ENCODE measurements at regions not wholly inside any gene's neighbourhood (a gene's known extent, or its start where the extent isn't known, plus 50 kb on each side); places are given as distances from the start of the nearest gene placed in this dataset.

DNA sequence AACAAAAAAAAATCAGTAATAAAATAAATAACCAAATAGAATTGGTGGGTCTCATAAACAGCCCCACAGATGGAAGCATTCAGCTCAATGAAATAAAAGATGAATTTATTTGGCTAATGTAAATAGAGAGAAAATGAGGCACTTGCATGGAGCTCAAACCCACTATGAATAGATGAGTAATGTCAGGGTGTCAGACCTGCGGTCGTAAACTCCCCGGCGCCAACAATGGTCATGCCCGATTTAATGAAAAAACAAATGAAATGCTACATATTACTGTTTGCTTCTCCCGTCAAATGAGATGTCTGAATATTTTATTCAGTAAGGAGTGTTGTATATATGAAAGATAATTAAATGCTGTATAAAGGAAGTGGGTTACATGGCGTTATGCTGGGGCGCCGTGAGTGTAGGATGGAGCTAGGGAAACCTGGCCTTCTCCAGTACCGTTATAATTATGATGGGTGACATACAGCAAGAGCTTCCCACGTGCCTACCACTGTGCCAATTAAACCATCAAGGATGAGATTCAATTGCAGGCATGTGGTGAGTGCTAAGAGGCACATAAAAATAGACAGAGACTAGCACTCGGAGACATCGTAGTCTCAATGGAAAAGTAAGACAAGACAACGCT lies 648.1 kb downstream of the BCL11B start:
- no peak for DNase-seq (ENCODE audit: low read depth)

DNA sequence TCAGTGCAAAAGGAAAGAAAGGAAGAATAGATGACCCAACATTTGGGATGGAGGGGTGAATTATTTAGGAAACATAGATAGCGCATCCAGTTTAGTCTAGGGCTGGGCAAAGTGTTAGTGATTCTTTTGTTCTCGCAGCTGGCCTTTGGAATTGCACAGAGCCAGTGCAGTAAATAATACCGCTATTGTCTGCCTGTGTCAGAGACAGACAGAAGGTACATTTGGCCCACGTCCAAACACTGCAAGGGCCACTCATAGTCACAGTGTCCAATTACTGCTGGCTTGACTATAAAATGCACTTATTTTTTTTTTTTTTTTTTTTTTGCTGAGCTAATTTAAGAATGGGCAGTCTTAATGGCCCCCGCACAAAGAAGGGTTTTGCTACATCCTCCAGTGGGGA lies 638.6 kb downstream of the BCL11B start:
- no peak for DNase-seq (ENCODE audit: low read depth)

DNA sequence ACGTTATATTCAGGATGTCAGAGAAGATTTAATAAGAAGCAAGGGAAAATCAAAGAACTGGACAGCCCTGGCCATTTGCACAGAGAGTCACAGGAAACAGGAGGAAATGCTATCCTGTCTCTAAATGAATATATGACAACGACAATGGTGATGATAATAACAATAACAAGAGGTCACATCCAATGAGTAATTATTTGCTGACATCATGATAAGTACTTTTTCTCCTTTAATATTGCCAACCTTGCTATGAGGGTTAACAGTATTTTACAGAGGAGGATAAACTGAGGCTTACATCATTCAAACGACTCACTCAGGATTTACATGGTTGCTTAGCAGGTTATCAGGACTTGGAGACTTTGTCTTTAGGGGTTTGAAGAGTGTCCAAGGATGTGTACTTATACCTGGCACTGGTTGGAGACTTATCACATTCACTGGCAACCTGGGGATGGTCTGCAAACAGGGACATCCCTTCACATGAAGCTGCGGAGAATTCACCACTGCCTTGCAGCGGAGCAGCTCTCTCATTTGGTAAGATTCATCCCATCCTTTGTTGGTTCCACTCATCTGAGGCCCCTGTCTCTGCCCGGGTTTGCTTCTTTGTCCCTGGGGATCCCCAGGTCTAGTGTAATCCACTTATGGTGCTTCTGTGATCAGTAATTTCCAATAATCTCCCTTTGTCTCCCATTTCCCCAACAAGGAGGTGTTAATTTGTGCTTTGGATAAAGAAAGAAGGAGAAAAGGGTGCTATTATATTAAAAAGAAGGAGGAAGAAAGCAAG lies 637.8 kb downstream of the BCL11B start:
- DNase-seq (ENCODE audit: low read depth), result no peak

DNA sequence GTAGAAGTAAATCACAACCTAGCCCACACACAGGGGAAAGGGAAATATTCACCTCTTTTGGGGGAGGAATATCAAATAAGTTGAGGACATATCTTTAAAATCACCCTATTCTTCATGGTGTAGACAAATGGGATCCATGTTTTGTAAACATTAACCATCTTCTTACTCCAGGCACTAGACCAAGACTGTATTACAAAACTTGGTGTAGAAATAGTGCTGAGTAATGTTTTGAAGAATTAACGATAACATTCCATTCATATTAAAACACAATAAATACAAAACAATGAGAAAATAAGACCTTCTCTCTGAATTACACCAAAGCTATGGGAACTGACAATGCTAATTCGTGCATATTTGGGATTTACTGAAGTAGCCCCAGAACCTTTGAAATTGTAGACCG lies 633.6 kb downstream of the BCL11B start:
- no peak for DNase-seq (ENCODE audit: low read depth)

DNA sequence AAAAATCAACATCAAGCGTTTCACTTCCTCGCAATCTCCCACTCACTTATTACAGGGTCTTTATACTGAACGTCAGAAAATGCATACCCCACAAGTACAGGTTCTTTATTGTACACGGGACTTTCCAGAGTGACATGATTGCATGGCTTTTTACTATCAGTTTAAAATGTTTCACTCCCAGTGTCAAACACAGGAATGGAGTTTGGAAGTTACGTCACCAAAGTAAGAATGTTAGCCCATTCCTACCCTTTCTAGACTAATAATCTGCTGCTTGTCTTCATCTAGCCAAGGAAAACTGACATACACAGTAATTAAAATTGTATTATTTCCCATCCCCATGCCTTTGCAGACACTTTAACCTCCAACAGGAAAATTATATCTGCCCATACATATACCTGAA lies 624.2 kb downstream of the BCL11B start:
- no peak for DNase-seq (ENCODE audit: low read depth)

DNA sequence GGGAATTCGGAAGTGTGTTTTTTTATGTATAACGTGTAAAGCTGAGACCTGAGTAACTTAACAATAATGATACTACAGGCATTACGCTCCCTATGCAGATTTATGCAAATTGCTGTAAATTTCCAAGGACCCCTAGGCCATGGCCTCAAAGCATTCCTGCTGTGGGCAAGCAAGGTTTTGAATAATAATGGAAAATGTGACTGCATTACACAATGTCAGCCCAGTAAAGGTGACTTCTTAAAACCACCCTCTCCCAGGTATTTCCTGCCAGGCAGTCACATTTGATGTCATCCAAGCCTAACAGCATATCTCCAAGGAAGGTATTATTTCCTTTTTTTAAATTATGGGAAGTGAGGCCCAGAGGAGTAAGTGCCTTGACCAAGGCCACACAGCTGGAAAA lies 621.0 kb downstream of the BCL11B start:
- no peak for DNase-seq (ENCODE audit: low read depth)

DNA sequence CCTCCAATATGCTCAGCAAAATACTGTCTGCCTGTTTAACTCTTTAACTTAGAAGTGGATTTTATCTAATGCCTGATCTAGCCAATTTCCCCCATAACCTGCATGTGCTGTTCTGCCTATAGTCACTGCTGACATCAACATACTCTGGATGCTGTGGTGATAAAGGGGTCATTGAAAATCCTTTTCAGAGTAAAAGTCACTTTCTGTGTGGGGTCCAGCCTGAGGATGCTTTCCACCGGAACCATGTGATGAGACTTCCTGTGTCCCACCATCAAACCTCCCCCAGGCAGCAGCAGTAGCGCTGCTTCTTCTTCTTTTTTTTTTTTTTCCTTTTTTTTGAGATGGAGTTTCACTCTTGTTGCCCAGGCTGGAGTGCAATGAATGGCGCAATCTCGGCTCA lies 607.0 kb downstream of the BCL11B start:
- DNase-seq (ENCODE audit: low read depth), result no peak

DNA sequence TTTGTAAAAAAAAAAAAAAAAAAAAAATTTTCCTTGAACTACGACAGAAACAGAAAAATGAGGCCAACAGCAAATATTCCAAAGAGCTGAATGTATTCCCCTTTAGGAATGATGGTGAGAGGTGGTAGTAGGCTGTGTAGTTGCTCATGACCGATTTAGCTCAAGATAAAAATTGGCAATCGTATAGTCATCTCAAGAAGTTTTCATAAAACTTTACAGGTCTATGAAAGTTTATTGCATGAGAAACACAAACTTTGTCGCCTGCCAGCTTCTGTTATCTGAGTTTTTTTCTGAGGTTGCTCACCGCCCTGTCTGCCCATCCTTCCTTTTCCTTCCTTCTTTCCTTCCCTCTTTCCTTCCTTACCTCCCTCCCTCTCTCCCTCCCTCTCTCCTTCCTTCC lies 605.5 kb downstream of the BCL11B start:
- no peak for DNase-seq (ENCODE audit: low read depth)

DNA sequence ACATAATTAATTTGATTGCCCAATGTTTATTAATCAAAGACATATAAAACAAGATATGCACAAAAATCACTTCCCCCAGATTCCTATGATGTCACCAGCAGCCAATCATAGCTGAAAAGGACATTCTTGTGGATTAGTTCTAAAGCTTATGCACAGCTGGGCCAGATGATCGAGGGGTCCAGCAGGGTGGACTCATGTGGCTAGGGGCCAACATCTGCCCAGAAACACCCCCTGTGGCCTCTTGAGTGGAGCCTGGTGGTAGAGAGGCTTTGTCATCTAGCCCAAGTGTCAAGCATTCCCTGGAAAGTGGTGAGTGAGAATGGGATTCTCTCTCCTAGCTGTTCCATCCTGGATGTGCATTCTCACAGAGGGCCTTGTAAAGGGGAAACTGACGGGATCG lies 590.0 kb downstream of the BCL11B start:
- DNase-seq (ENCODE audit: low read depth), result no peak

DNA sequence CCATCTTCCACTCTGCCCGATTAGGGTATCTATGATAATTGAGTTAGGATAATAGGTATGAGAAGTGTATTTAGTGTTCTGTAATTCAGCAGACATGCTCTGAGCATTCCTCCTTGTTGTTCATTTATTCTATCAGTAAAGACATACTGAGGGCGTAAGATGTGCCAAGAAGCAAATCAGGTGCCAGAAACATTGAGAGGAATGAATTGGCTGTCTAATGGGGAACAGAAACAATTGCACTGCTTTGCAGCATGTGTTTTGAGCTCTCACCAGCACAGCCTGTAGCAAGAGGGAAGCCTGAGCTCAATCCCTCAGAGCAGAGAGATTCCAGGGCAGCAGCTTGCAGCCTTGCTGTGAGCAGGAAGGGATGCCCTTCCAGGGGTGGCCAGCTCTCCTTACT lies 589.3 kb downstream of the BCL11B start:
- DNase-seq (ENCODE audit: low read depth), result no peak

DNA sequence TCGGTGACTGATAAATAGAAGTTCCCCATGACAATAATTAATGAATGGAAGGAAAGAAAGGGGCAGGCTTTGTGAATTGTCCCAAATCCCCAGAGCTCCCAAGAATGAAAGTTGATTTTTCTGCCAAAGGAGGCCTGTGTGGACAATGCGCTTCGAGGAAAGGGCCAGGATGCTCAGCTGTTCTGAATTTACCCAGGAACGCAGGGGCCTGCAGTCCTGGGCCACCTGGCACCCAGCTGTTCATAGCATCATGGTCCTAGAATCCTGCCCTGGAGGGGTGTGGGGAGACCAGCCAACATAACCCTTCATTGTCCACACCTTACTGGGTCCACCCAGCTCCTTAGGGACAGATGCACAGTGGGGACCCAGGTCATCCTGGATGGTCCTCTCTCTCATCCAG lies 587.5 kb downstream of the BCL11B start:
- DNase-seq (ENCODE audit: low read depth), result no peak

DNA sequence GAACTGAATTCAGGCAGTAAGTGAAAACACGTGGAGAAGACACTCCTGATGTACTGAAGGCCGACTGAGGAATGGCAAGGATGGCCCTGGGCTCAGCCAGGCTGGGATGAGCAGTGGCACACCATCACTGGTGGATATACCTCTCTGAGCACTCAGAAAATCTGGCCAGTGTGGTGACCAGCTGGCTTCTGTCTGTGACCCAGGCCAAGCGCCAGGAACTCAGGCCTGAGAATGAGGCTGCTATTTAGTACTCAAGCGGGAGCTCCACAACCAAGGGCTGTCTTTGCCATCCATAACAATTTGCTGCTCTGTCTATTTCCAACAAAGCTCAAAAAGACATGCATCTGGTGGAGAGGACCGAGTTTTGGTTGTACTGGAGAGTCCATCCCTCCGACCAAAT lies 586.3 kb downstream of the BCL11B start:
- DNase-seq (ENCODE audit: low read depth), result no peak

DNA sequence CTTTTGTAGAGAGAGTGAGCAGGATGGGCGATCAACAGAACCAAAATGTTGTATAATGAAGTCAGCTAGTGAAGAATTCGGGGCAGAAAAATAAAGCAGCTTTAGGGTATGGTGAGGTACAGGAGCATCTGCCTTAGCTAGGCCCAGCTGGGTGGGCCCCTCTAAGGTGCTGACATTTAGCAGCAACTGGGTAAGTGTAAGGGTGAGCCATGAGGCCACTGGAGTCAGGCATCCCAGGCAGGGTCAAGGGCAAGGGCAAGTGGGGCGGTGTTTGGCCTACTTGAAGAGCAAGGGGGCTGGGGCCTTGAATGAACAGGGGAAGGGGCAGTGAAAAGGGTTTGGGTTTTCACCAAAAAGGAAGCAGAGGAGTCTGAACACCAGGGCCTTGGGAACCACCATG lies 583.6 kb downstream of the BCL11B start:
- DNase-seq (ENCODE audit: low read depth), result no peak

DNA sequence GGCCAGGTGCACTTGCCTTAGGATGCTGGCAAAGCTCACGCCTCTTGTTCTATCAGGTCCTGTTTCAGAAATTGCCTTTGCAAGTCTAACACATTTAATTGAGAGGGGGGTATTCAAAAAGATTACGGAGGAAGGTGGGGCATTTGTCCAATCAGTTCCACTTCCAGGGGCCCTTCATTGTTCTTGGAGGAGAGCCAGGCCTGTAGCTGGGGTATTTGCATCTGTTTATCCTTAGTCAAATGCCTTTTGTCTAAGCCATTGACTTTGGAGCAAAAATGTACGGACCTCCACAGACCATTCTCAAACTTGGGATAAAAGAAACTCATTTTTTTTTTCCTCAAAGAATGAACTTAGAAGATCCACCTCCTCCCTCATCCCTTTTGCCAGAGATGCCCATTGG lies 582.0 kb downstream of the BCL11B start:
- DNase-seq (ENCODE audit: low read depth), result no peak

DNA sequence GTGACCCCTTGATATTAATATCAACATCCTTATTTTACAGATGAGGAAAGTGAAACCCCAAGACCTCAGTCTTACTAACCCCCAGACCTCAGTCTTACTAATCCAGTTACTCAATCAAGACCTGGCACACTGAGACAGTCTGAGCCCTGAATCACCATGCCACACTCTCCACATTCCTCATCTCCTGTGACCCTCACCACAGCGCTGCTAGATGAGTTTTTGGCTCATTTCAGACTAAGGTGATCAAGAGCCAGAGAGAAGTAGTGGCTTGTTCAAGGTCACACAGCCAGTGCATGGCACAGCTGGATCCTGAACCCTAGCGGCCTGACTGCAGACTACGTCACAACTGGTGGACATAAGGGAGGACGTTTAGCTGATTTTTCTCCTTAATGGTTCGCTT lies 579.2 kb downstream of the BCL11B start:
- DNase-seq (ENCODE audit: low read depth), result no peak

DNA sequence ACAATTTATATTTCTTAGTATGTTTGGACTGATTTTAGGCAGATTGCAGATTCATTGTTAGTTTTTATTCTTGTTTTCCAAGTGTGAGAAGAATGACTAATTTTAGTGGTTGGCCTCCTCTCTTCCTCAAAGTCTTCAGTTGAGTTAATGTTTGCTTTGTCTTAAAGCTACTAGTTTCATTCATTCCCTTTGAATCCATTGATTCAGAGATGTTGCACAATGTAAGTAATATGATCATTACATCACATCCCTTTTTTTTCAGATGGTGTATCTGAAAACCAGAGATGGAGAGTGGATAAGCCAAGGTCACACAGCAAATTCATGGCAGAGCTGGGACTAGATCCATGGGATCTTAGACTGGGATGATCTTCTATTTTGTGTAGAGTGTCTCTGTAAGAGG lies 577.5 kb downstream of the BCL11B start:
- DNase-seq (ENCODE audit: low read depth), result no peak

DNA sequence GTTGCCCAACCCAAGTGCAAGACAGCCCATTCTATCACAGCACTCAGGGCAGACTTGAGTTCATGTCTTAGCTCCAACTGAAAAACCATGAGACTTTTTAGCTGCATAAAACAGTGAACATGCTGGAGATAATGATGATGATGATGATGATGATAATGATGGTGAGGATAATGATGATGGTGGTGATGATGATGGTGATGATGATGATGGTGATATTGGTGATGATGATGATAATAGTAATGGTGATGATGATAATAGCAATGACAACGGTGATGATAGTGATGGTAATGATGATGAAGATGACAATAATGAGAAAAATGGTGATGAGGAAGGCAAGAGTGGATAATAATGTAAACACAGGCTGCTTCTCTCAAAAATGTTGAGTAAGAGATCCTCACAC lies 576.2 kb downstream of the BCL11B start:
- DNase-seq (ENCODE audit: low read depth), result no peak

DNA sequence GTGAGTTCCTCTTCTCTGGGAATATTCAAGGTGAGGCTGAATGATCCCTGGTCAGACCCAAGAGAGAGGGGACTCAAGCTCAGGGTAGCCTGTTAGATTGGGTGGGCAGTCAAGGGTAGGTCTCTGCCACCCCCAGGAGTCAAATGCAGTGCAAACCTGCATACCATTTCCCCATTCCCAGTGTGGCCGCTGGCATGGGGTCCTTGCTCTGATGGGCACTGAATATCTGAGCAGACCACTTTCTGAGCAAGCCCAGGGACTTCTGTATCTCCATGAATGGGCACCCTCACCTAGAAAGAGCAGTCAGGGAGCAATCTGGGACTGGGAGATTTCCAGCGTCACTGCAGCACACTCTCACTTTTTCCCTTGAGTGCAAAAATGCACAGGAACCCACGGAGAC lies 573.7 kb downstream of the BCL11B start:
- DNase-seq (ENCODE audit: low read depth), result no peak

DNA sequence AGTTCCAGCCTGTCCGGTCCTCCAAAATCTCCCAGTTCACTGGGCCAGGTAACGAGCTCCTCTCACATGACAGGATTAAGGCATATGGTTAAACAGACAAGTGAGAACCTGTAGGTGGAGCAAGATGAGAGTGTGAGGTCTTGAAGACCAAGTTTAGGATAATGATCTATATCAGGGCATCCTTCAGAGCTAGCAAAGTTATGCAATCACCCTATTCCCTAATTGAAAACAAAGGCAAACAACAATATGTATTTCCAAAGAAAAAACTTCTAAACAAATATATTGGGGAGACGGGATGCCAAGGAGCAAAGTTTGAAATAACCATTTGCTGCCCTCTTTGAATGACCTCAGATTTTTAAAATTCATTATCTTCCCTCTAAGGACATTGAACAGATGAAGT lies 571.2 kb downstream of the BCL11B start:
- no peak for DNase-seq (ENCODE audit: low read depth)

DNA sequence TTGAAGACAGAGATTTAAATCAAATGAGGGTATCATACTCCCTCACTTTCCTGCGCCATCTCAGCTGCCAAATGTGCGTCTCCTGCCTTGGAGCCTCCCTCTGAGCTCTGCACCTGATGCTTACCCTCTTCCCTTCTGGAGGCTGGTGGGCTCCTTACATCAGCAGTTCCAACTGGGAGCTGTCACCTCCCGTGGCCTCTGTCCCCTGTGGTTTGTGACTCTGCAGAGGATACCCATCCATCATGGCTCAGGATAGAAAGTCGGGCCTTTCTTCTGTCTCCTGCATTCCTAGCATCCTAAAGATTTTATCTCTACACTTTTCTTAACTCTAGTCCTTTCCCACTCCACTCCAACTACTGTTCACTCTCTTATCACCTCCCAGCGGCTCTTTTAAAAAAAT lies 570.6 kb downstream of the BCL11B start:
- DNase-seq (ENCODE audit: low read depth), result no peak

DNA sequence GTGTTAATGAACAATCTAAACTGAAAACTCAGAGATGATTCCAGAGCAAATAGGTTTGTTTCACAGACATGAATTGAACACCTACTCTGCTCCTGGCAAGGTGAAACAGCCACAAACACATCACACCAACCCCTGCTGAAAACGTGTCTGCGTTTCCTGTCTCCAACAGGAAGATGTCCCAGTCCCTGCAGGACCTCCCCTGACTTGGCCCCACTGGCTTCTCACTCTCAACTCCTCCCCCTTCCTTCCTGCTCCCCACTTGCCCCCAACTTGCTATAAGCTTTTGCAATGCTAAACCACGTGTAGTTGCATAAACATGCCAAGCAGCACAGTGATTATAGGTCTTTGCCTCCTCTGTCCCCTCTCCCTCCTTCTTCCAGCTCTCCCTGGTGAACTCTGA lies 567.6 kb downstream of the BCL11B start:
- no peak for DNase-seq (ENCODE audit: low read depth)

DNA sequence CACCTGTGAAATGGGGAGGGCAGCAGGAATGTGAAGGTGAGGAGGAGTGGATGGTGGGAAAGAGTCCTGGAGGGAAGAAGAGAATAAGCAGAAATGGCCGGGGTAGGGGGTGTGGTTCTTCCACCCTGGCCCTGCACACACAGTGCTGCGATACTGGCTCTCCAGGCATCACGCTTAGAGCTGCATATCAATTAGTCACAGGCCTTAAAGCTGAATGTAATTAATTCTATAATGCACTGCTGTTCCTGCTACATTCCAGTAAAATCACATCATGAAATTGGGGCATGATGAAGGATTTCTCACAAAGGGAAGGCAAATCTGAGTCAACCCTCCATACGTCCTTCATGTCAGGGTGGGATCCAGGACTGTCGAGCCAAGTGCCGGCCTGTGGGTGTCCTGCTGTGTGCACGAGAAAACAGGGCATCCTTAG lies 566.1 kb downstream of the BCL11B start:
- DNase-seq (ENCODE audit: low read depth), result no peak

DNA sequence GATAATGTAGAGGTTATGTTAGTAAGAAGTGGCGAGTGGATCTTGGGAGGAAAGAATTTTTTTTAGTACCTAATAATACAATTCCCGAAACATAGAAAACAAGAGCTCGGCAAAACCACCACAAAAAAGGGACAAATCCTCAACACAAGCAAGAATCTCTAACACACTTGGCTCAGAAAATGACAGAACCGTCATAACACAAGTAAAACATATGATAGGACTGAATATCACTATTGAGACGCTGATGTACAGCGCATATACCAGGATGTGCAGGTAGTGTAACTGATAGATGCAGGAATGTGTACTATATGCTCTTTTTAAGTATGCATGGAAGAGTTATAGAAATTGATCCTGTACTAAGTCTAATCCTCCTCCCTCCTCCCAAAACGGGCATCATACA lies 564.5 kb downstream of the BCL11B start:
- no peak for DNase-seq (ENCODE audit: low read depth)

DNA sequence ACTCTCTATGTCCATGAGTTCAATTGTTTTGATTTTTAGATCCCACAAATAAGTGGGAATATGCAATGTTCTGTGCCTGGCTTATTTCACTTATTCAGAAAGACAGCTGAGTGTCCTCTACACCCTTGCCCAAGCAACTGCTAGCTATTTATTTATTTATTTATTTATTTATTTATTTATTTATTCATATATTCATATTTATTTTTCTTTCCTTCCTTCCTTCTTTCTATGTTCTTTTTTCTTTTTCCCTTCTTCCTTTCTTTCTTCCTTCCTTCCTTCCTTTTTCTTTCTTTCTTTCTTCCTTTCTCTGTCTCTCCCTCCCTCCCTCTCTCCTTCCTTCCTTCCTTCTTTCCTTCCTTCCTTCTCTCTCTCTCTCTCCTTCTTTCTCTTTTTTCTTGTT lies 563.4 kb downstream of the BCL11B start:
- DNase-seq (ENCODE audit: low read depth), result no peak

Measured in fibroblast of gingiva (primary cell).